Progenitor cell of endocrine pancreas (in vitro differentiated cells): ENCODE measurements at regions not wholly inside any gene's neighbourhood (a gene's known extent, or its start where the extent isn't known, plus 50 kb on each side); places are given as distances from the start of the nearest gene placed in this dataset.

Experiments used
- DNase-seq: peaks from one replicate; pipeline ENCODE4 v3.0.0; 2021; ENCODE audit warnings: low spot score; ENCODE audit not compliant: unreplicated experiment
- H3K27ac Mint-ChIP-seq: 2 replicates; pipeline ENCODE4 v1.8.0; 2021; ENCODE audit warnings: mild to moderate bottlenecking, moderate library complexity, mixed read lengths
- H3K27me3 Mint-ChIP-seq: 2 replicates; pipeline ENCODE4 v1.8.0; 2021; ENCODE audit warnings: mixed read lengths
- H3K36me3 Mint-ChIP-seq: 2 replicates; pipeline ENCODE4 v1.8.0; 2022; ENCODE audit warnings: mixed read lengths; ENCODE audit not compliant: insufficient read depth
- H3K4me1 Mint-ChIP-seq: 2 replicates; pipeline ENCODE4 v1.8.0; 2021; ENCODE audit warnings: low read depth, mixed read lengths
- H3K4me3 Mint-ChIP-seq: 2 replicates; pipeline ENCODE4 v1.8.0; 2021; ENCODE audit warnings: low read depth, mild to moderate bottlenecking, moderate library complexity, mixed read lengths
- H3K9me3 Mint-ChIP-seq: 2 replicates; pipeline ENCODE4 v1.8.0; 2021; ENCODE audit warnings: low read depth, mixed read lengths
- TF ChIP-seq, protein P1 (sequence below): fragments of 200-600 bp; sonication (generic); IDR thresholded peaks from one replicate; pipeline ENCODE4 v1.5.0; 2021; ENCODE audit warnings: antibody characterized with exemption, mild to moderate bottlenecking; ENCODE audit not compliant: unreplicated experiment

GRCh38 chr17:79501910-79502309, 108.9 kb downstream of the RBFOX3 start:
- H3K27me3 Mint-ChIP-seq: peaks cover 22% of the 10 kb centered on the region
- H3K4me3 Mint-ChIP-seq: no peak overlapping the region
- no peak overlapping the region for H3K27ac Mint-ChIP-seq
- peaks cover 6% of the 10 kb centered on the region for H3K4me1 Mint-ChIP-seq
- no peaks in the 10 kb centered on the region for H3K36me3 Mint-ChIP-seq
- TF ChIP-seq, protein P1, sequence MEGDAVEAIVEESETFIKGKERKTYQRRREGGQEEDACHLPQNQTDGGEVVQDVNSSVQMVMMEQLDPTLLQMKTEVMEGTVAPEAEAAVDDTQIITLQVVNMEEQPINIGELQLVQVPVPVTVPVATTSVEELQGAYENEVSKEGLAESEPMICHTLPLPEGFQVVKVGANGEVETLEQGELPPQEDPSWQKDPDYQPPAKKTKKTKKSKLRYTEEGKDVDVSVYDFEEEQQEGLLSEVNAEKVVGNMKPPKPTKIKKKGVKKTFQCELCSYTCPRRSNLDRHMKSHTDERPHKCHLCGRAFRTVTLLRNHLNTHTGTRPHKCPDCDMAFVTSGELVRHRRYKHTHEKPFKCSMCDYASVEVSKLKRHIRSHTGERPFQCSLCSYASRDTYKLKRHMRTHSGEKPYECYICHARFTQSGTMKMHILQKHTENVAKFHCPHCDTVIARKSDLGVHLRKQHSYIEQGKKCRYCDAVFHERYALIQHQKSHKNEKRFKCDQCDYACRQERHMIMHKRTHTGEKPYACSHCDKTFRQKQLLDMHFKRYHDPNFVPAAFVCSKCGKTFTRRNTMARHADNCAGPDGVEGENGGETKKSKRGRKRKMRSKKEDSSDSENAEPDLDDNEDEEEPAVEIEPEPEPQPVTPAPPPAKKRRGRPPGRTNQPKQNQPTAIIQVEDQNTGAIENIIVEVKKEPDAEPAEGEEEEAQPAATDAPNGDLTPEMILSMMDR: no peak
- H3K9me3 Mint-ChIP-seq: peaks cover 3% of the 10 kb centered on the region
- no peak for DNase-seq

GRCh38 chr17:79500745-79501618, 109.9 kb downstream of the RBFOX3 start:
- Mint-ChIP-seq H3K4me3 (no peak overlapping the region), H3K4me1 (peaks cover 6% of the 10 kb centered on the region), H3K27me3 (peaks cover 24% of the 10 kb centered on the region), H3K36me3 (no peaks in the 10 kb centered on the region), H3K27ac (no peak overlapping the region), H3K9me3 (peaks cover 3% of the 10 kb centered on the region)
- TF ChIP-seq, protein P1: no peak
- DNase-seq: no peak

- Mint-ChIP-seq H3K4me1 (peaks cover 6% of the 10 kb centered on the region), H3K27ac (no peak overlapping the region), H3K36me3 (no peaks in the 10 kb centered on the region), H3K27me3 (peaks cover 7% of the 10 kb centered on the region), H3K9me3 (peaks cover 3% of the 10 kb centered on the region), H3K4me3 (no peak overlapping the region)
- TF ChIP-seq, protein P1: no peak
- DNase-seq: no peak
Observed at GRCh38 chr17:79498854-79499253, 112.0 kb downstream of the RBFOX3 start.

DNA sequence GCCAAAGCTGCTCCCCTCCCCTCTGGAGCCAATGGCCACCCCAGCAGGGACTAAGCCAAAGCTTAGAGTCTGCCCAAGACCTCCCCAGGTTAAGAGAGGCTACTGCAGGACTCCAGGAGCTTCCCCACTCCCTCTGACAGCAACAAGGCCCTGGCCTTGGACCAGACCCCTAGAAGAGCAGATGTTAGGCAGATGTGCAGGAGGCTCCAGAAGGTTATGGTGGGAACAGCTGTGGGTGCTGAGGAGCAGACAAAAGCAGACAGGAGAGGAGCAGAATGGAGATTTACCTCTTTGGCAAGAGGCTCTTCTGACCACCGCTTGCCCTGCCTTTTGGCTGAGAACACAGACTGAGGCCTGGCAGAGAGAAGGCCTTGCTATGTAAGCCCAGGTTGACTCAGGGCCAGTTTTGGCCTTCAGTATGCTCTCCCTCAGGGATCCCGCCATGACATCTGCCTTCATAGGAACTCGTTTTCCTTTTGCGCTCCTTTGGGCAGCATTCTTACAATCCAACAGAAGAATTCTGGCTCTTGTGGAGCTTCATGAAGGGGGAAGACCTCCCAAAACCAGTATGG, 113.0 kb downstream of the RBFOX3 start:
- no peak overlapping the region for H3K4me3 Mint-ChIP-seq
- DNase-seq: no peak
- peaks cover 7% of the 10 kb centered on the region for H3K9me3 Mint-ChIP-seq
- no peak overlapping the region for H3K27ac Mint-ChIP-seq
- TF ChIP-seq, protein P1: no peak
- H3K27me3 Mint-ChIP-seq: peaks cover 13% of the 10 kb centered on the region
- no peaks in the 10 kb centered on the region for H3K36me3 Mint-ChIP-seq
- H3K4me1 Mint-ChIP-seq: peaks cover 6% of the 10 kb centered on the region

- DNase-seq: no peak
- peaks cover 4% of the 10 kb centered on the region for H3K4me1 Mint-ChIP-seq
- peaks cover 11% of the 10 kb centered on the region for H3K9me3 Mint-ChIP-seq
- no peak overlapping the region for H3K27ac Mint-ChIP-seq
- H3K4me3 Mint-ChIP-seq: no peak overlapping the region
- peaks cover 18% of the 10 kb centered on the region for H3K27me3 Mint-ChIP-seq
- TF ChIP-seq, protein P1: no peak
- no peaks in the 10 kb centered on the region for H3K36me3 Mint-ChIP-seq
Observed at GRCh38 chr17:79496422-79497005, 114.3 kb downstream of the RBFOX3 start.
